ENCODE measurements at regions not wholly inside any gene's neighbourhood (a gene's known extent, or its start where the extent isn't known, plus 50 kb on each side); places are given as distances from the start of the nearest gene placed in this dataset.

DNA sequence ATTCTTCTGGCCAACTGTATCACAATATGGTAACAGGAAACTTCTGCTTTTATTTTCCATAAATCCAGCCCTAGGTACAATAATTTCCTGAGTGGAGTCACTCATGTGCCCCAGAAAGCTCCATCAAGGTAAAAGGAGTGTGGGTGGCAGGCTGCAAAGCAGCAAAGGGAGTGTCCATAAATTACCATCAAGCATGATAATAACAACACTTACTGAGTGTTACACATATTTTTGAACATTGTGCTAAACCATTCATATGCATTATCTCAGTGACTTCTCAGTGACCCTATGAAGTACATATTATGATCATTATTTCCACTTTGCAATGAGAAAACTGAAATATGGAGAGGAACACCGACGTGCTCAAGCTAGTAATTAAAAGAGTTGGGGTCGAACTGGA, 149.2 kb upstream of the PLXNA2 start:
- TF ChIP-seq, protein P1, sequence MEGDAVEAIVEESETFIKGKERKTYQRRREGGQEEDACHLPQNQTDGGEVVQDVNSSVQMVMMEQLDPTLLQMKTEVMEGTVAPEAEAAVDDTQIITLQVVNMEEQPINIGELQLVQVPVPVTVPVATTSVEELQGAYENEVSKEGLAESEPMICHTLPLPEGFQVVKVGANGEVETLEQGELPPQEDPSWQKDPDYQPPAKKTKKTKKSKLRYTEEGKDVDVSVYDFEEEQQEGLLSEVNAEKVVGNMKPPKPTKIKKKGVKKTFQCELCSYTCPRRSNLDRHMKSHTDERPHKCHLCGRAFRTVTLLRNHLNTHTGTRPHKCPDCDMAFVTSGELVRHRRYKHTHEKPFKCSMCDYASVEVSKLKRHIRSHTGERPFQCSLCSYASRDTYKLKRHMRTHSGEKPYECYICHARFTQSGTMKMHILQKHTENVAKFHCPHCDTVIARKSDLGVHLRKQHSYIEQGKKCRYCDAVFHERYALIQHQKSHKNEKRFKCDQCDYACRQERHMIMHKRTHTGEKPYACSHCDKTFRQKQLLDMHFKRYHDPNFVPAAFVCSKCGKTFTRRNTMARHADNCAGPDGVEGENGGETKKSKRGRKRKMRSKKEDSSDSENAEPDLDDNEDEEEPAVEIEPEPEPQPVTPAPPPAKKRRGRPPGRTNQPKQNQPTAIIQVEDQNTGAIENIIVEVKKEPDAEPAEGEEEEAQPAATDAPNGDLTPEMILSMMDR (IDR thresholded peaks at IDR 0.05; ENCODE audit: low read length), result no peak
- TF ChIP-seq EZH2 (optimal IDR thresholded peaks at IDR 0.05; ENCODE audit: low read depth, low read length) (no peak), EZH2phosphoT487 (IDR thresholded peaks at IDR 0.05; ENCODE audit: low read length) (no peak)

DNA sequence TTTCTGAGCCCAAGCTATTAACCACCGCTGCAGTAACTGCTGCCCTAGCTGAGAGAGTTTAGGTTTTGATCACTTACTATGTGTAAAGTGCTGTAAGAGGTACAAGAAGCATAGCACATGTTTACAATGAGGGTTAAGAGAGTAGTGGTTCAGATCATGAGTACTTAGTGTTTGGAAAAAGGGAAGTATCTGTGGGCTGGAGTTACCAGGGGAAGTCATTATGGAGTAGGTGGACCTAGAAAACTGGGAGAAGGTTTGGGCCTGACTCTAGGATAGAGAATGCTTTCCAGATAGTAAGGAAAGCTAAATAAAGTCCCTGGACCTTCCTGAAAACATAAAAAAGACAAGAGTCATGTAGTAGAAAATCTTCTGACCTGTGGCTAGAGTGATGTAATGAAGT, 149.6 kb upstream of the PLXNA2 start:
- no peak overlapping the region for H3K4me2 ChIP-seq (ENCODE audit: low read depth, low read length)
- no peaks in the 10 kb centered on the region for H4K20me1 ChIP-seq (ENCODE audit: insufficient read depth, low read length)
- no peaks in the 10 kb centered on the region for H3K79me2 ChIP-seq (ENCODE audit: low read length)
- H3F3A ChIP-seq (ENCODE audit: insufficient read depth, low read length), result no peaks in the 10 kb centered on the region
- no peaks in the 10 kb centered on the region for H3K9me3 ChIP-seq (replicated peaks; ENCODE audit: insufficient read depth, low read length)
- H3K36me3 ChIP-seq (replicated peaks; ENCODE audit: insufficient read depth, low read length), result no peaks in the 10 kb centered on the region
- TF ChIP-seq EZH2 (optimal IDR thresholded peaks at IDR 0.05; ENCODE audit: low read depth, low read length), result no peak
- no peak for TF ChIP-seq EZH2phosphoT487 (IDR thresholded peaks at IDR 0.05; ENCODE audit: low read length)
- TF ChIP-seq, protein P1 (IDR thresholded peaks at IDR 0.05; ENCODE audit: low read length), result no peak
- no peak overlapping the region for H3K27ac ChIP-seq (ENCODE audit: low read length)
- H2AFZ ChIP-seq (ENCODE audit: low read length), result no peak overlapping the region
- no peak overlapping the region for H3K4me3 ChIP-seq (ENCODE audit: low read length)
- H3K9me2 ChIP-seq (replicated peaks; ENCODE audit: insufficient read depth, low read length), result no peaks in the 10 kb centered on the region
- no peak overlapping the region for H3K9ac ChIP-seq (ENCODE audit: low read length)
- no peak for DNase-seq
- no peaks in the 10 kb centered on the region for H3K4me1 ChIP-seq (ENCODE audit: low read length)
- H3K27me3 ChIP-seq (replicated peaks; ENCODE audit: insufficient read depth, low read length), result no peaks in the 10 kb centered on the region

More for the DNA sequence above, 149.2 kb upstream of the PLXNA2 start:
- H3K9me2 ChIP-seq (replicated peaks; ENCODE audit: insufficient read depth, low read length), result no peaks in the 10 kb centered on the region
- no peaks in the 10 kb centered on the region for H3K4me1 ChIP-seq (ENCODE audit: low read length)
- H3K4me2 ChIP-seq (ENCODE audit: low read depth, low read length), result no peak overlapping the region
- no peak overlapping the region for H3K4me3 ChIP-seq (ENCODE audit: low read length)
- no peak overlapping the region for H2AFZ ChIP-seq (ENCODE audit: low read length)
- no peaks in the 10 kb centered on the region for H3K9me3 ChIP-seq (replicated peaks; ENCODE audit: insufficient read depth, low read length)
- H3K36me3 ChIP-seq (replicated peaks; ENCODE audit: insufficient read depth, low read length), result no peaks in the 10 kb centered on the region
- H3F3A ChIP-seq (ENCODE audit: insufficient read depth, low read length), result no peaks in the 10 kb centered on the region
- no peak for DNase-seq
- H3K27me3 ChIP-seq (replicated peaks; ENCODE audit: insufficient read depth, low read length), result no peaks in the 10 kb centered on the region
- H4K20me1 ChIP-seq (ENCODE audit: insufficient read depth, low read length), result no peaks in the 10 kb centered on the region
- no peak overlapping the region for H3K9ac ChIP-seq (ENCODE audit: low read length)
- no peaks in the 10 kb centered on the region for H3K79me2 ChIP-seq (ENCODE audit: low read length)
- no peak overlapping the region for H3K27ac ChIP-seq (ENCODE audit: low read length)

DNA sequence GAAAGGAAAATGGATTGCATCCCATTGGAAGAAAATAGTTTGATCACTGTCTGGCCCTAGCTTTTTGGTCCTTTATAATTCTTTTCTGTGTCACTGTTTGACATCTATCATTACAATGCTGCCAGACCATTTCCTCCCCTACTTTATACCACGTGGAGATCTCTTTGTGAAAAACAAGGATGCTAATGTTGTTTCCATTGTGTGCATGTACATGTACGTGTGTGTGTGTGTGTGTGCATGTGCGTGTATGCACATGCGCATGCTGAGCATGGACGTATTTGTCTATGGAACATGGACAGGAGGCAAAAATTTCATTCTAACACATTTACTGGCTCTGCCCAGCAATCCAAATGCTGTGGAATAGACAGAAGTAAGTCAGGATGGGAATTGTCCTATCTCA, 153.1 kb upstream of the PLXNA2 start:
- DNase-seq, result no peak
- no peaks in the 10 kb centered on the region for H3K9me2 ChIP-seq (replicated peaks; ENCODE audit: insufficient read depth, low read length)
- no peak overlapping the region for H3K27ac ChIP-seq (ENCODE audit: low read length)
- H3K4me3 ChIP-seq (ENCODE audit: low read length), result no peak overlapping the region
- no peaks in the 10 kb centered on the region for H3K79me2 ChIP-seq (ENCODE audit: low read length)
- H3K9ac ChIP-seq (ENCODE audit: low read length), result no peak overlapping the region
- no peak overlapping the region for H3K4me2 ChIP-seq (ENCODE audit: low read depth, low read length)
- no peaks in the 10 kb centered on the region for H3K4me1 ChIP-seq (ENCODE audit: low read length)
- H4K20me1 ChIP-seq (ENCODE audit: insufficient read depth, low read length), result no peaks in the 10 kb centered on the region
- H3K27me3 ChIP-seq (replicated peaks; ENCODE audit: insufficient read depth, low read length), result no peaks in the 10 kb centered on the region
- no peaks in the 10 kb centered on the region for H3F3A ChIP-seq (ENCODE audit: insufficient read depth, low read length)
- no peaks in the 10 kb centered on the region for H3K9me3 ChIP-seq (replicated peaks; ENCODE audit: insufficient read depth, low read length)
- no peak overlapping the region for H2AFZ ChIP-seq (ENCODE audit: low read length)
- TF ChIP-seq EZH2 (optimal IDR thresholded peaks at IDR 0.05; ENCODE audit: low read depth, low read length), result no peak
- TF ChIP-seq, protein P1 (IDR thresholded peaks at IDR 0.05; ENCODE audit: low read length), result no peak
- no peaks in the 10 kb centered on the region for H3K36me3 ChIP-seq (replicated peaks; ENCODE audit: insufficient read depth, low read length)

Data from MM.1S (cell line).